NCI-H128 (cell line): ENCODE measurements at regions not wholly inside any gene's neighbourhood (a gene's known extent, or its start where the extent isn't known, plus 50 kb on each side); places are given as distances from the start of the nearest gene placed in this dataset.

Experiments
- DNase-seq: peaks from one replicate; lab custom pipeline; 2025; ENCODE audit not compliant: unreplicated experiment; lab: John Stamatoyannopoulos, UW

DNA sequence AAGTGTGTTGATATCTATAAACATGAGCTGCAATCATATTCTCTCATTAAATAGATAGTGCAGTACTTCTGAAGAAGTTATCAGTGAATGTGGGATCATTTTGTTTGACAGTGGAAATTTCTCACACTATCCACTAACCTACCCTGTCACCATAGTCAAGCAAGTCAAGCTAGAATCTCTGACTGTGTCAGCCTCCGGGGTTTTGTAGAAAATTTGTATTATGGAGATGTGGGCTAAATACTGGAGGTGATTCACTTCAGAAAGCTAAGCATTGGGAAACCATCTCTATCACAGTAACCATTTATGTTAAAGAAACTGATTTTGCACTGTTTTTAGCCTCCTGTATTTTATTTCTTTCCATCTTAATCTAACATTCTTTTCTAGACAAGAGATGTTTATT, 126.6 kb upstream of the CREB1 start:
- no peak for DNase-seq

GRCh38 chr2:207403950-207404349, 125.8 kb upstream of the CREB1 start:
- peak; percentile 10 for DNase-seq

GRCh38 chr2:207405150-207405549, 124.6 kb upstream of the CREB1 start:
- DNase-seq: no peak

- peak; percentile 38 for DNase-seq
These were observed 121.5 kb upstream of the CREB1 start for GRCh38 chr2:207408086-207408794.

GRCh38 chr2:207409517-207409916, 120.2 kb upstream of the CREB1 start:
- no peak for DNase-seq

DNA sequence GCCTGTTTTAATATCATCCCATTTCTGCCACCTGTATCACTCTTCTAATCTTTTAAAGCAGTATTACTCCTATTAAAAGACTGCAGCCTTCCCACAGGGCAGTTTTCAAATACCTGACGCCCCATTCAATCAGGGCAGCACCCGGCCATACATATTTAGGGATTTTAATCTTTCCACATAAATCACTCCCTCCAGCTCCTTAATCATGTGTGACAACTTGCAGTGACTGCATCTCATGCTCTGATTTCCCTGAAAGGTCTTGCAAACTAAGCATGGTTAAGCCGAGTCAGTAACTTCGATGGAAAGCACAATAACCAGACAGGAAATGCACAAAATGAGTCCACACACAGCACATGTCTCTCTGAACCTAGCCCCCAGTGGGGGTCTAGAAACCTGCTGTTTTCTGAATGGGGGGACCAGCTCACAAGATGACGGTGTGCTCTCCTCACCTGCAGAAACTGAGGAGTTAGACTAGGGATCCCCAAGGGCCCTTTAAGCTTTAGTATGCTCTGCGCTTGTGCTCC, 116.9 kb upstream of the CREB1 start:
- no peak for DNase-seq

- no peak for DNase-seq
These were observed 116.3 kb upstream of the CREB1 start for GRCh38 chr2:207413376-207413907.

DNA sequence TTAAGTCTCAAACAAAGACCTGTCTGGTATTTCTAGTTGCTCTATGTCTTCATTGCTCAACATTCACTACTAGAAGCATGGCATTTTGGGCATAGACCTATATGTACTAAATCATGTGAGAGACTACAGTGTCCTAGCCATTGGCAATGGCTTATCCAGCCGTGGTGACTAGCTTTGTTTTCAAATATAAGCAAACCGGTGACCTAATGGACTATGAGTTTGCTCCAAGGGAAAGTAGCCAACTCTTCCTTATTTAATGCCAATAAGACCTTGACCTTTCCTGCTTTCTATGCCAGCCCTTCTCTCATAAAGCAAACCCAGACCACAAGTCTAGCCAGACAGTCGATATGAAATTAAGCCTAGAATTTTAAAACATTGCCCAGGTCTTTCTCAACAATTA, 113.7 kb upstream of the CREB1 start:
- no peak for DNase-seq

DNA sequence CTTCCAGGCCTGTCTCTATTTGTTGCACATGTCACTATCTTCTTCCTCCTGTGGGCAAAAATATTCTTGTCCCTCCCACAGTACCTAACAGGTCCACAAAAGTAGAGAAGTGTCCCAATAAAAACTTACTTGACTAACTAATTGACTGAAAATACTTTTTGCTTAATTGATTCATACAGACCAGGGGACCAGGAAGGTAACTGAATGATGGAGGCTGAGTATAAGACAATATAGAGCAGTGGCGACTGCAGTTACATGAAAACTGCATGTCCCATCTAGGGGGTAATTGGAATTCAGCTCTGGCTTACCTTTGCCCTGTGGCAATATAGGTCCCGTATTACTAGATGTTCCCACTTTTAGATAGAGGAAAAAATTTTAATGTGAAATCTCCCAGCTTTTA, 112.9 kb upstream of the CREB1 start:
- DNase-seq: no peak

DNA sequence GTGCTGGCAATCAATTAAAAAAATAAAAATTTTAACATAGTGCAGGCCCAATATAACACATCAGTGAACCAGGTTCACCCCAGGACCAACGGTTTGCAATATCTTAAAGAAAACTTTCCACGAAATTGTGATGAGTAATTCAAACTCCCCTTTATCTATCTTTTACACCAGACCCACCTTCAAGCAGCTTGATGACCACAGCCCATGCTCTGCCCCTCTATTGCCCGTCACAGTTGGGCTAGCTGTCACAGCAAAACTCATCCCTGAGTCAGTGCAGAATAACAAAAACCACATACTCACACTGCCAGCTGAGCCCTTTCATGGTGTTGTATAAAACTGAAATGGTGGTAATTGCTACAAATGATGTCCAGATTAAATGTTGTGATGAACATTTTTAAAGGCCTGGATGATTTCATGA, 112.5 kb upstream of the CREB1 start:
- DNase-seq: no peak

DNA sequence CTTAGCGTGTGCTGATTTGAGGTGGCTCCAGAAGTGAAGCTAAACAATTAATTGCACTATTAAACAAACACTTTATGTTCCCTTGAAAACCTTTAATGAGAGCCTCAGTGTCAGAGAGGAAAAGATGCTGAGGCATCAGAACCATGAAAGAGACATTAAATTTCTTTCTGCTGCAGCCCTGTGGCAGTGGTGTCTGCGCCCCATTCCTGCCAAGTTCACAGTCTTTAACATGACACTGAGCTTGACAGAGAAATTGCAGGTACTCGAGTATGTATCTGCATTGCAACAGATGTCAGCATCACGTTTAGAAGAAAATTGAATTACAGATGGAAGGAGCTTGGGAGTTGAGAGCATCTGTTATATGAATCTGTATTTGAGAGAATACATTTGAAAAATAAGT, 111.3 kb upstream of the CREB1 start:
- DNase-seq: no peak

GRCh38 chr2:207419331-207419730, 110.4 kb upstream of the CREB1 start:
- DNase-seq: no peak

DNA sequence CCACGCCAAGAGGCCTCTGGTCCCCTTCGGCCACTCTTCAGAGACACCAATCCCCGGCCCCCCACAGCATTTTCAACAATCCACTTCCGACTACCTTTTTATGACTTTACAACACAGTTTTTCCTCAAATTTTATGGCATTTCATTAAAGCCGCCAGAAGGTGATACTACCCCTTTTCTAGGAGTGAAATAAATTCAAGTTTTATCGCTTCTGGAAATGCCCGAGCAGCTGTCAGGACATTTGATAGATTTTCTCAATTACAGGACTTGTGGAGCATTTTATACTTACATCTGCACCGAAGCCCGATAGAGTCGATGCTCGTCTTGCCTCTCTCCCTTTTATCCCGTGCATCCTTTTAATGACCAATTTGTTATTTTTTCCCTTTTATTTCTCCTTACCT, 108.1 kb upstream of the CREB1 start:
- DNase-seq: no peak

GRCh38 chr2:207422380-207422779, 107.4 kb upstream of the CREB1 start:
- DNase-seq: no peak

DNA sequence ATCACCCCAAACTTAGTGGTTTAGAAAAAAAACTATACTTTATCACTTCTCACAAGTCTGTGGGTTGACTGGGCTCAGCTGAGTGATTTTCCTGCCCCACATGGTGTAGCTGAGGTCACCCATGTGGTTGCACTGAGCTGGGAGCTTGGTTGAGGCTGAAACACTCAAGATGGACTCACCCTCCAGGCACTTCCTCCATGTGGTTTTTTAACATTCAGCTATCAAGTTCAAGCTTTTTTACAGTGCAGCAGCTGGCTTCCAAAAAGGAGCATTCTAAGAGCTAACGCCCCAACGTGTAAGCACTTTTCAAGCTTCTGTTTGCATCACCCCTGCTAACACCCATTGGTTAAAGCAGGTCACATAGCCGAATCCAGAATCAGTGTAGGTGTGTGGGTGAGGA, 105.9 kb upstream of the CREB1 start:
- DNase-seq: no peak

DNA sequence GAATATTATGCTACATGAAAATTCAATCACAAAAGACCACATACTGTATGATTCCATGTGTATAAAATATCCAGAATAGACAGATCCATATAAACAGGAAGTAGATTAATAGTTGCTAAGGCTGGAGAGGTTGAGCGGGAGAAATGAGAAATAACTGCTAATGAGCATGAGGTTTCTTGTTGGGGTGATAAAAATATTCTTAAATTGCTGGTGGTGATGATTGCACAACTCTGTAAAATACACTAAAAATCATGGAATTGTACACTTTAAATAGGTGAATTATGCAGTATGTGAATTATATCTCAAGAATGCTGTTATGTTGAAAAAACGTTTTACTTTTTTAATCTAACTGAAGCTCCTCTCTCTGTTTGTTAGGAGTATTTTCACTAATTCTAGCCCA, 101.8 kb upstream of the CREB1 start:
- no peak for DNase-seq

- no peak for DNase-seq
These were observed 101.2 kb upstream of the CREB1 start for GRCh38 chr2:207428573-207428972.

DNA sequence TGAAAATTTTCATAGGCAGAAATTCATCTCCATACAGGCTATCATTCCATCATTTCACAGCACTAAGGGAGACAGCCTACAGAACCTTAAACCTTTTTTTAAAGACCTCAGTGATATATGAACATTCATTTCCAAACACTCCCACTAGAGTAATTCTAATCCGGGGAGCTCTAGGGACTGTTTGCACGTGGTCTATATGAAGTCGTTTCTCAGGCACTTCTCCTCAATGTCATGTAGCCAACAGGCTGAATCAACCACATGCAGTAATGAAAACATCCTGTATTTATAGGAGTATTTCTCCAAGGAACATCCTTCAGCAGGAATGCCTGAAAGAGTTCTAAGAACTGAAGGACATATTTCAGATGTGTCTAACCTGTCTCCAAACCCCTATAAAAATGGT, 97.3 kb upstream of the CREB1 start:
- no peak for DNase-seq

GRCh38 chr2:207434306-207434705, 95.5 kb upstream of the CREB1 start:
- no peak for DNase-seq

DNA sequence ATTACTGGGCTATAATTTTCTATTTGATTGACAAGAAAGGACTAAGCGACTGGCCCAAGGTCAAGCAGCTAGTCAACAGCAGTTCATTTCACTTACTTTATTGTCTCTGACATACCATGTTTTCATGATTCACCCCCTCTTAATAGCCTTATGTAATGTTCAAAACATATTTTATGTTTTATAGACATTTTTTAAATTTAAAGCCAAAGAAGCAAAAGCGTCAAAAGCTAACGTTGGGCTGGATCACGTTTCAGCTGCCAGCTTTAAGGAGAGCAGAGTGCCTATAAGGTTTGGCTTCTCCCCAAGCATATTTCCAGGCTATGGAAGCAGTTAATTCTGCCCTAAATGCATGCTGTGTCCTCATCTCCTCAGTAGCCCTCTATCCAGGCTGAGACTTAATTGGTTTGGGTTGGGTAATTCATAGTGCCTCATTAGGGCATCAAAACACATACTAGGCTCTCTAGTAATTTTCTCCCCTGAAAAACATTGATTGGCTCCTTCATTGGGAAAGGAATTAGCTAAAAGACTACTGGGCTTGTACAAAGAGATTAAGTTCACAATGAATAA, 94.8 kb upstream of the CREB1 start:
- no peak for DNase-seq

GRCh38 chr2:207437136-207437523, 92.6 kb upstream of the CREB1 start:
- no peak for DNase-seq

GRCh38 chr2:207437524-207438143, 92.1 kb upstream of the CREB1 start:
- no peak for DNase-seq
